Endodermal cell (in vitro differentiated cells): ENCODE measurements at regions not wholly inside any gene's neighbourhood (a gene's known extent, or its start where the extent isn't known, plus 50 kb on each side); places are given as distances from the start of the nearest gene placed in this dataset.

Source experiments
- DNase-seq: peaks from one replicate; pipeline ENCODE4 v3.0.0-alpha.2; 2017
- H3K27ac ChIP-seq: 2 replicates; pipeline ENCODE4 v1.5.1; 2013; ENCODE audit warnings: mild to moderate bottlenecking, low read depth, low read length, moderate library complexity
- H3K27me3 ChIP-seq: 2 replicates; pipeline ENCODE4 v1.6.1; 2013; ENCODE audit warnings: mild to moderate bottlenecking, low read length, moderate library complexity; ENCODE audit not compliant: insufficient read depth, control insufficient read depth, poor library complexity, severe bottlenecking
- H3K36me3 ChIP-seq: 2 replicates; pipeline ENCODE4 v1.7.0; 2013; ENCODE audit warnings: mild to moderate bottlenecking, low read length, moderate library complexity; ENCODE audit not compliant: control insufficient read depth, insufficient read depth
- H3K4me1 ChIP-seq: one replicate; pipeline ENCODE4 v1.7.0; 2013; ENCODE audit warnings: low read length; ENCODE audit not compliant: control insufficient read depth, insufficient read depth
- H3K4me3 ChIP-seq: 2 replicates; pipeline ENCODE4 v1.5.1; 2013; ENCODE audit warnings: mild to moderate bottlenecking, low read length, moderate library complexity
- H3K9ac ChIP-seq: 2 replicates; pipeline ENCODE4 v1.6.1; 2013; ENCODE audit warnings: mild to moderate bottlenecking, low read length, moderate library complexity; ENCODE audit not compliant: poor library complexity, severe bottlenecking; ENCODE audit errors: extremely low read depth
- H3K9me3 ChIP-seq: 2 replicates; pipeline ENCODE4 v1.6.1; 2013; ENCODE audit warnings: mild to moderate bottlenecking, low read length, moderate library complexity; ENCODE audit not compliant: control insufficient read depth
- H3K27ac Mint-ChIP-seq: 2 replicates; pipeline ENCODE4 v1.8.0; 2020; ENCODE audit warnings: mixed read lengths
- H3K27me3 Mint-ChIP-seq: 2 replicates; pipeline ENCODE4 v1.8.0; 2021; ENCODE audit warnings: mild to moderate bottlenecking, mixed read lengths; ENCODE audit not compliant: insufficient read depth
- H3K36me3 Mint-ChIP-seq: 2 replicates; pipeline ENCODE4 v1.8.0; 2020; ENCODE audit warnings: low read depth, mixed read lengths
- H3K4me1 Mint-ChIP-seq: 2 replicates; pipeline ENCODE4 v1.8.0; 2020; ENCODE audit warnings: mixed read lengths
- H3K4me3 Mint-ChIP-seq: 2 replicates; pipeline ENCODE4 v1.8.0; 2020; ENCODE audit warnings: mild to moderate bottlenecking, moderate library complexity, mixed read lengths
- H3K9me3 Mint-ChIP-seq: 2 replicates; pipeline ENCODE4 v1.8.0; 2020; ENCODE audit warnings: mild to moderate bottlenecking, mixed read lengths
- CTCF ChIP-seq: fragments of 200-600 bp; sonication (generic); conservative IDR thresholded peaks from 2 replicates; pipeline ENCODE4 v1.5.0; 2021; ENCODE audit warnings: antibody characterized with exemption, mild to moderate bottlenecking
- WGBS, 2 experiments: methylation state at CpG; one replicate each; pipeline versions ENCODE4 v1.1.5 to v1.1.7; 2013; ENCODE audit warnings: missing lambda C conversion rate in 2 of 2, mixed read lengths in 1 of 2; ENCODE audit not compliant: insufficient coverage in 1 of 2, insufficient read length in 1 of 2; 5-methylcytosine and 5-hydroxymethylcytosine counted together

- peaks cover 18% of the 10 kb centered on the region for H3K27me3 ChIP-seq
- H3K36me3 Mint-ChIP-seq: no peaks in the 10 kb centered on the region
- H3K4me3 ChIP-seq: no peak overlapping the region
Measured at GRCh38 chr11:120013325-120014250, 124.3 kb downstream of the TRIM29 start.

GRCh38 chr11:120012245-120012644 lies 125.7 kb downstream of the TRIM29 start:
- H3K9ac ChIP-seq: no peak overlapping the region
- H3K9me3 ChIP-seq: no peaks in the 10 kb centered on the region
- no peaks in the 10 kb centered on the region for H3K9me3 Mint-ChIP-seq
- H3K4me3 ChIP-seq: no peak overlapping the region
- no peak overlapping the region for H3K27ac Mint-ChIP-seq
- peaks cover 18% of the 10 kb centered on the region for H3K27me3 ChIP-seq
- peaks cover 3% of the 10 kb centered on the region for H3K4me1 ChIP-seq
- TF ChIP-seq CTCF: no peak
- no peaks in the 10 kb centered on the region for H3K36me3 Mint-ChIP-seq
- no peaks in the 10 kb centered on the region for H3K36me3 ChIP-seq
- DNase-seq: no peak
- peaks cover 36% of the 10 kb centered on the region for H3K4me1 Mint-ChIP-seq
- no peak overlapping the region for H3K27ac ChIP-seq
- WGBS, 2 experiments: 80 to 82% methylated on average over 6 to 7 of the region's 7 CpGs
- H3K4me3 Mint-ChIP-seq: no peak overlapping the region
- H3K27me3 Mint-ChIP-seq: peaks cover 56% of the 10 kb centered on the region

More at GRCh38 chr11:120013325-120014250, 124.3 kb downstream of the TRIM29 start:
- DNase-seq: peak; percentile 97
- H3K4me3 Mint-ChIP-seq: no peak overlapping the region
- H3K9me3 Mint-ChIP-seq: no peaks in the 10 kb centered on the region
- no peak overlapping the region for H3K27ac Mint-ChIP-seq
- WGBS, 2 experiments: 60 to 66% methylated on average over 8 to 28 of the region's 28 CpGs
- Histone ChIP-seq H3K4me1 (peaks cover 3% of the 10 kb centered on the region), H3K27ac (no peak overlapping the region), H3K9me3 (no peaks in the 10 kb centered on the region), H3K36me3 (no peaks in the 10 kb centered on the region), H3K9ac (no peak overlapping the region)
- peaks cover 60% of the 10 kb centered on the region for H3K27me3 Mint-ChIP-seq
- peak; percentile 96 for TF ChIP-seq CTCF
- peaks cover 34% of the 10 kb centered on the region for H3K4me1 Mint-ChIP-seq

- Histone ChIP-seq H3K27ac (no peak overlapping the region), H3K9me3 (no peaks in the 10 kb centered on the region), H3K9ac (no peak overlapping the region), H3K36me3 (no peaks in the 10 kb centered on the region), H3K4me1 (peaks cover 3% of the 10 kb centered on the region), H3K27me3 (peaks cover 18% of the 10 kb centered on the region), H3K4me3 (no peak overlapping the region)
- Mint-ChIP-seq H3K9me3 (no peaks in the 10 kb centered on the region), H3K4me1 (peaks cover 35% of the 10 kb centered on the region), H3K36me3 (no peaks in the 10 kb centered on the region), H3K4me3 (no peak overlapping the region), H3K27ac (no peak overlapping the region), H3K27me3 (peaks cover 55% of the 10 kb centered on the region)
- DNase-seq: no peak
- WGBS, 2 experiments: 92 to 96% methylated on average over 6 to 10 of the region's 10 CpGs
- no peak for TF ChIP-seq CTCF
Measured at GRCh38 chr11:120011836-120012235, 126.1 kb downstream of the TRIM29 start.
